Body of pancreas (tissue), 4 donors: ENCODE measurements at regions not wholly inside any gene's neighbourhood (a gene's known extent, or its start where the extent isn't known, plus 50 kb on each side); places are given as distances from the start of the nearest gene placed in this dataset.

Experiments used
- ATAC-seq: fragments of 150-250 bp; one replicate; pipeline ENCODE4 v1.9.1; 2016
- DNase-seq, 4 donors: peaks; one replicate each; pipeline ENCODE4 v3.0.0-alpha.2; 2019
- H3K27ac ChIP-seq, 4 donors: fragments of 200-600 bp; sonication (generic); 1 replicate in 3 of 4; 2 replicates in 1 of 4; pipeline versions ENCODE4 v1.5.1 to v1.6.1; 2016 to 2019; ENCODE audit warnings: mild to moderate bottlenecking in 1 of 4, mixed read lengths in 1 of 4, moderate library complexity in 1 of 4
- H3K27me3 ChIP-seq, 2 donors: fragments of 200-600 bp; sonication (generic); one replicate each; pipeline ENCODE4 v1.6.0; 2016; ENCODE audit warnings: mild to moderate bottlenecking in 1 of 2
- H3K36me3 ChIP-seq, 2 donors: fragments of 200-600 bp; sonication (generic); replicated peaks in 1 of 2; 2 replicates each; pipeline ENCODE4 v1.5.1; 2016; ENCODE audit warnings: low read depth in 2 of 2; ENCODE audit not compliant: insufficient read depth in 1 of 2
- H3K4me1 ChIP-seq: fragments of 200-600 bp; sonication (generic); one replicate; pipeline ENCODE4 v1.6.0; 2016
- H3K4me3 ChIP-seq, 2 donors: fragments of 200-600 bp; sonication (generic); 1 replicate in 1 of 2; 2 replicates in 1 of 2; pipeline ENCODE4 v1.5.1; 2016 to 2019
- H3K9me3 ChIP-seq, 3 donors: fragments of 200-600 bp; sonication (generic); 1 replicate in 2 of 3; 2 replicates in 1 of 3; pipeline ENCODE4 v1.5.1; 2016
- CTCF ChIP-seq, 7 experiments: fragments of 450-650 bp in 4 of 7; fragments of 200-600 bp in 3 of 7; sonication (generic) in 3 of 7; IDR thresholded peaks; one replicate each; pipeline ENCODE4 v1.5.1; 2016 to 2019; ENCODE audit warnings: antibody characterized with exemption in 7 of 7
- POLR2A ChIP-seq, 3 donors: fragments of 450-650 bp; IDR thresholded peaks; one replicate each; pipeline ENCODE4 v1.6.1; 2016; ENCODE audit warnings: antibody characterized with exemption in 3 of 3, mild to moderate bottlenecking in 2 of 3
- WGBS, 2 donors: methylation state at CpG; one replicate each; pipeline ENCODE4 v1.1.5; 2017; 5-methylcytosine and 5-hydroxymethylcytosine counted together
- intact Hi-C: fragments of 100-400 bp; cut with DNase I; formaldehyde crosslinking; loops from one replicate; pipeline ENCODE4 v1.15.1; 2023

- ATAC-seq (no peak), DNase-seq (no peak)
- 26 to 35% methylated on average over 3 of the region's 3 CpGs for WGBS, 2 donors
- H3K4me3 ChIP-seq, result no peak overlapping the region
- no peak overlapping the region for H3K27ac ChIP-seq
- TF ChIP-seq CTCF (IDR thresholded peaks at IDR 0.05), result no peak
- no peak for TF ChIP-seq POLR2A (IDR thresholded peaks at IDR 0.05)
- no peaks in the 10 kb centered on the region for H3K4me1 ChIP-seq
- intact Hi-C loops, result no loop called here
- no peaks in the 10 kb centered on the region for H3K36me3 ChIP-seq
- H3K9me3 ChIP-seq, result no peaks in the 10 kb centered on the region
- no peaks in the 10 kb centered on the region for H3K27me3 ChIP-seq
These were observed 139.6 kb upstream of the WDR1 start for GRCh38 chr4:10256203-10256602.

- ATAC-seq (no peak), DNase-seq (no peak)
- H3K4me3 ChIP-seq, result no peak overlapping the region
- no peaks in the 10 kb centered on the region for H3K4me1 ChIP-seq
- H3K27ac ChIP-seq, result no peak overlapping the region
- H3K9me3 ChIP-seq, result no peaks in the 10 kb centered on the region
- no peaks in the 10 kb centered on the region for H3K36me3 ChIP-seq
- intact Hi-C loops, result no loop called here
- TF ChIP-seq CTCF (IDR thresholded peaks at IDR 0.05), result no peak
- no peak for TF ChIP-seq POLR2A (IDR thresholded peaks at IDR 0.05)
- 52 to 65% methylated on average over 6 of the region's 6 CpGs for WGBS, 2 donors
- no peaks in the 10 kb centered on the region for H3K27me3 ChIP-seq
These were observed 137.2 kb upstream of the WDR1 start for GRCh38 chr4:10253765-10254164.

- ATAC-seq (no peak), DNase-seq (no peak)
- H3K36me3 ChIP-seq, result no peaks in the 10 kb centered on the region
- 62 to 70% methylated on average over 7 of the region's 7 CpGs for WGBS, 2 donors
- H3K27me3 ChIP-seq, result no peaks in the 10 kb centered on the region
- H3K4me3 ChIP-seq, result no peak overlapping the region
- H3K4me1 ChIP-seq, result no peaks in the 10 kb centered on the region
- no peak overlapping the region for H3K27ac ChIP-seq
- intact Hi-C loops, result no loop called here
- TF ChIP-seq POLR2A (IDR thresholded peaks at IDR 0.05), result no peak
- no peak for TF ChIP-seq CTCF (IDR thresholded peaks at IDR 0.05)
- no peaks in the 10 kb centered on the region for H3K9me3 ChIP-seq
These were observed 129.2 kb upstream of the WDR1 start for GRCh38 chr4:10245751-10246150.

GRCh38 chr4:10243856-10244255 is 127.3 kb upstream of the WDR1 start:
- no peak overlapping the region for H3K27ac ChIP-seq

More at GRCh38 chr4:10243856-10244255, 127.3 kb upstream of the WDR1 start:
- WGBS, 2 donors, result 71% methylated on average over 2 of the region's 2 CpGs
- H3K9me3 ChIP-seq, result no peaks in the 10 kb centered on the region
- H3K27me3 ChIP-seq, result no peaks in the 10 kb centered on the region
- intact Hi-C loops, result no loop called here
- H3K36me3 ChIP-seq, result no peaks in the 10 kb centered on the region
- ATAC-seq (no peak), DNase-seq (no peak)
- H3K4me3 ChIP-seq, result no peak overlapping the region
- TF ChIP-seq CTCF (IDR thresholded peaks at IDR 0.05), result no peak
- TF ChIP-seq POLR2A (IDR thresholded peaks at IDR 0.05), result no peak
- H3K4me1 ChIP-seq, result no peaks in the 10 kb centered on the region
